GM12878 (cell line): ENCODE measurements at regions not wholly inside any gene's neighbourhood (a gene's known extent, or its start where the extent isn't known, plus 50 kb on each side); places are given as distances from the start of the nearest gene placed in this dataset.

Experiments
- CREB1 ChIP-seq: IDR thresholded peaks from 2 replicates; pipeline ENCODE4 v1.6.1; 2012; ENCODE audit warnings: low read depth, mild to moderate bottlenecking, inconsistent platforms
- CUX1 ChIP-seq: IDR thresholded peaks from 2 replicates; pipeline ENCODE4 v1.6.1; 2012; ENCODE audit warnings: improper control_type of control experiment, low read depth, low read length; ENCODE audit not compliant: insufficient replicate concordance
- LARP7 ChIP-seq: fragments of 450-650 bp; IDR thresholded peaks from 2 replicates; pipeline ENCODE4 v1.6.1; 2017; ENCODE audit warnings: mild to moderate bottlenecking
- RAD51 ChIP-seq: fragments of 450-650 bp; IDR thresholded peaks from 2 replicates; pipeline ENCODE4 v1.6.1; 2016; ENCODE audit warnings: moderate library complexity, mild to moderate bottlenecking, inconsistent platforms
- SMC3 ChIP-seq: IDR thresholded peaks from 2 replicates; pipeline ENCODE4 v1.6.1; 2011; ENCODE audit warnings: low read length, improper control_type of control experiment, borderline replicate concordance
- ZBTB4 ChIP-seq: fragments of 450-650 bp; formaldehyde crosslinking; IDR thresholded peaks from 2 replicates; pipeline ENCODE4 v1.4.0; 2022; ENCODE audit warnings: mild to moderate bottlenecking, moderate library complexity
- TF ChIP-seq, protein P1 (sequence below): fragments of 450-650 bp; IDR thresholded peaks from 2 replicates; pipeline ENCODE4 v1.6.1; 2016; ENCODE audit warnings: mild to moderate bottlenecking

- no peak for TF ChIP-seq ZBTB4 (CRISPR knock-in tag)
- no peak for TF ChIP-seq SMC3
- TF ChIP-seq CUX1 = no peak
- no peak for TF ChIP-seq RAD51
- no peak for TF ChIP-seq LARP7
- TF ChIP-seq CREB1 = no peak
- TF ChIP-seq, protein P1, sequence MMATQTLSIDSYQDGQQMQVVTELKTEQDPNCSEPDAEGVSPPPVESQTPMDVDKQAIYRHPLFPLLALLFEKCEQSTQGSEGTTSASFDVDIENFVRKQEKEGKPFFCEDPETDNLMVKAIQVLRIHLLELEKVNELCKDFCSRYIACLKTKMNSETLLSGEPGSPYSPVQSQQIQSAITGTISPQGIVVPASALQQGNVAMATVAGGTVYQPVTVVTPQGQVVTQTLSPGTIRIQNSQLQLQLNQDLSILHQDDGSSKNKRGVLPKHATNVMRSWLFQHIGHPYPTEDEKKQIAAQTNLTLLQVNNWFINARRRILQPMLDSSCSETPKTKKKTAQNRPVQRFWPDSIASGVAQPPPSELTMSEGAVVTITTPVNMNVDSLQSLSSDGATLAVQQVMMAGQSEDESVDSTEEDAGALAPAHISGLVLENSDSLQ = no peak
Measured at GRCh38 chr11:130585545-130585944, 137.1 kb downstream of the ADAMTS15 start (continued).
